SHP77 treated with DMSO at 0.1 percent for 48 hours (cell line): ENCODE measurements at regions not wholly inside any gene's neighbourhood (a gene's known extent, or its start where the extent isn't known, plus 50 kb on each side); places are given as distances from the start of the nearest gene placed in this dataset.
"Not testable (repeated sequence)": the region's sequence is repeated elsewhere in the genome, so short reads cannot be mapped to it uniquely, and the experiment has no call there.

ENCODE experiments used
- DNase-seq: peaks from one replicate; lab custom pipeline; 2025; lab: John Stamatoyannopoulos, UW

DNA sequence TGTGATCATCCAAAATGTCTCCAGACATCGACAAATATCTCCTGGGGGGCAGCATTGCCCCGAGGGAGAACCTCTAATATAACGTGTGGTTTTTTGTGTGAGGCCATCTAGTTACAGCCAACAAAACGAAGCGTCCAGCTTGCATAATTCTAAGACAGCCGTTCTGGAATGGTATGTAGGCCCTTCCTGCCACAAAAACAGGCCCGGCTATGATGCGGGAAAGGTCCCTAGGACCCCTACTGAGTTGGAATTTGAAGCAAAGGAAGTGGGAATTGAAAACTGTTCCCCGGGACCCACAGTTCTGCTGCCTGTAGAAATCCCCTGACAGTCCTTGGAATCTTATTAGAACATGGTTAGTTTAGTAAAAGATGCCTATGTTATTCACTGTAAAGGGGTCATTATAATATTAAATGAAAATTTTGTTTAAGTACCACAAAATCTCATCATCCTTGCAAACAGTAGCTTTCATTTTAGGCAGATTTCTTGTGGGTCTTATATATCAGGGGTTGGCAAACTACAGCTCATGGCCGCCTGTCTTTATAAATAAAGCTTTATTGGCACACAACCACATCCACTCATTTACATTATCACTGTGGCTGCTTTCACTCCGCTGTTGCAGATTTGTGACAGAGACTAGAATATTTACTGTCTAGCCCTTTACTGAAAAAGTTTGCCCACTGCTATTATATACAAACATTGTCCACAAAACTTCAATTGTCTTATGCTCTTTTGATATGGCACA lies 70.7 kb downstream of the MSX2 start:
- DNase-seq = no peak

DNA sequence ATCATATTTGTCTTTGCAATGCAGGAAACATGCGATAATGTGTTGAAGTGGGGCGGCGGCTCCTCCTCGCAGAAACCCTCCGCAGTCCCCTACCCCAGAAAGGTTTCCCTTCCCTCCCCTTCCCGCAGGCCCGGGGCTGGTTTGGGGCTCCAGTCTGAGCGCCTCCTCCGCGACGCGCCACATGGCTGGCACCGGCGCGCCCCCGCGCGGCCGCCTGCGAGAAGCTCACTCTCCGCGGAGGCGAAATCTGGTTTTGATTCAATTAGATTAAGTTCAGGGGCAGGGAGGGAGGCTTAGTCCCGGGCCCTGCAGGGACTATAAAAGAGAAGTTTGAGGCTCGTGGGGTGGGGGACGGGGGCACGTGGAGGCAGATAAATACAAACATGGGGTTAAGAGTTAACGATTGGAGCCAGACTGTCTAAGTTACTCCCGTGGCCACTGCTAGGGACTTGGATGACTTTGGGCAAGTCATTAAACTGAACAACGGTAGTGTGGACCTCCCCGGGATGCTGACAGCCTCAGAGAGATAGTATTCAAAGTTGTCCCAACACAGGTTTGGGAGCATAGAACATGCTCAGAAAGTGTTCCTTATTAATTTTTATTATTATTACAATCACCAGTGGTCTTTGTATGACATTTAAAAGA lies 69.4 kb downstream of the MSX2 start:
- DNase-seq = no peak

DNA sequence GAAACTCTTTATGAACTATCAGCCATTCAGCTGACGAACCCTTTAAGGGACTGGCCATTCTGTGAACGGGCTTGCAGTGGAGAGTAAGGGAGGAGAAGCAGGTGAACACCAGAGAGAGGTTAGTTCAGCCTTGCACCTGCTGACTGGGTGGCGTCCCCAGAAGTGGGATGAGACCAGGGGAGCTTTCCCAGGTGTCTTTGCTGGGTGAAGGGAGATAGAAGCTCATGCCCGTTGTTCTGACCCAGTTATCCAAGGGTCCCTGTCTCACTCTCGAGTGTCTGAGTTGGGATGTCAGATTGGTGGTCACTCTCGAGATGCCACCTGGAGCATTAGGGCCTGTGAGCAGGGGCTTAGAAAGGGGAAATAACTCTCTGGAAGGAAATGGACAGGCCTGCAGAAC lies 68.7 kb downstream of the MSX2 start:
- DNase-seq = no peak

DNA sequence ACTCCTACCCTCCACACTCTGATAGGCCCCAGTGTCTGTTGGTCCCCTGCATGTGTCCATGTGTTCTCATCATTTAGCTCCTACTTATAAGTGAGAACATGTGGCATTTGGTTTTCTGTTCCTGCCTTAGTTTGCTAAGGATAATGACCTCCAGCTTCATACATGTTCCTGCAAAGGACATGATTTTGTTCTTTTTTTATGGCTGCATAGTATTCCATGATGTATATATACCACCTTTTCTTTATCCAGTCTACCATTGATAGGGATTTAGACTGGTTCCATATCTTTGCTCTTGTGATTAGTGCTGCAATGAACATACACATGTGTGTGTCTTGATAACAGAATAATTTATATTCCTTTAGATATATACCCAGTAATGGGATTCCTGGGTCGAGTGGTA lies 67.9 kb downstream of the MSX2 start:
- DNase-seq = not testable (repeated sequence)

DNA sequence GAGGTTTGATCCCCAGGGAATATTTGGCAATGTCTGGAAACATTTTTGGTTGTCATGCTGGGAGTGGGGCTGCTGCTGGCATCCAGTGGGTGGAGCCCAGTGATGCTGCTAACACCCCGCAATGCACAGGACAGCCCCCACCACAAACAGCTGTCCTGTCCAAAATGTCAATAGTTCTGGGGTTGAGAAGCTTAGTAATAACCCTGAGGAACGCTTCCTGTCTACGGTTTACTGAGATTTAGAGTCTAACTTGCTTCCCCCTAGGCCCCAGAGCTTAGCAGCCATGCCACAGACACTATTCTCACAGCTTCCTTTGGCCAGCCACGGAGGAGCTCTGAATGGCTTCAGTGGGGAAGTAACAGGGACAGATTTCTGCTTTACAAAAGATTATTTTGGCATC lies 66.5 kb downstream of the MSX2 start:
- DNase-seq = no peak

DNA sequence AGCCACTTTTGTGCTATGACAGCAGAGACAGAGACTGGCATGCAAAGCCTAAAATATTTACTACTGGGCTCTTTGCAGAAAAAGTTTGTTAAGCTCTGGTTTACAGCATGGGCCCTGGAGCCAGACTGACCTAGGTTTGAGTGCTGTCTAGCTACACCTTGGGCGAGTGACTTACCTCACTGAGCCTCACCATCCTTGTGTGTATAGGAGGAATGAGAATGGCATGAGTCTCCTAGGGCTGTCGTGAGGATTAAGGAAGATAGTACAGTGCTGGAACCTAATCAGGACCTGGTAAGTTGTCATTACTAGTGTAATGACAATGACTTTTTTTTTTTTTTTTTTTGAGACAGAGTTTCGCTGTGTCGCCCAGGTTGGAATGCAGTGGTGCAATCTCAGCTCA lies 65.2 kb downstream of the MSX2 start:
- DNase-seq = no peak

DNA sequence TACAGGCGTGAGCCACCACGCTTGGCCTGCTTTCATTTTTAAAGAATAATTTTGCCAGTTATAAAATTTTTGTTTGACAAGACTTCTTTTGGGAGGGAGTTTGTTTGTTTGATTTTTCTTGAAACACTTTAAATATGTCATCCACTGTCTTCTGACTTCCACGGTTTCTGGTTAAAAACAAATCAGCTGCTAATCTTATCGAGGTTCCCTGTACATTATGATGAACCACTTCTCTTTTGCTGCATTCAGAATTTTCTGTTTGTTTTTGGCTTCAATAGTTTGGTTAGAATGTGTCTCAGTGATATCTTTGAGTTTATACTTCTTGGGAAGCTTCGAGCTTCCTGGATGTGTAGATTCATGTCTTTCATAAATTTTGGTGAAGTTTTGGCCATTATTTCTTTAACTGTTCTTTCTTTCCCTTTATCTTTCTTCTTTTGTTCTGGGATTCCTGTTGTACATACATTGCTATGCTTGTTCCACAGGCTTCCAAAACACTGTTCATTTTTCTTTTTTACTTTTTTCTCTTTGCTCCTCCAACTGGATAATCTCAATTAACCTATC lies 60.8 kb downstream of the MSX2 start:
- DNase-seq = no peak
